ENCODE measurements at regions not wholly inside any gene's neighbourhood (a gene's known extent, or its start where the extent isn't known, plus 50 kb on each side); places are given as distances from the start of the nearest gene placed in this dataset.

DNA sequence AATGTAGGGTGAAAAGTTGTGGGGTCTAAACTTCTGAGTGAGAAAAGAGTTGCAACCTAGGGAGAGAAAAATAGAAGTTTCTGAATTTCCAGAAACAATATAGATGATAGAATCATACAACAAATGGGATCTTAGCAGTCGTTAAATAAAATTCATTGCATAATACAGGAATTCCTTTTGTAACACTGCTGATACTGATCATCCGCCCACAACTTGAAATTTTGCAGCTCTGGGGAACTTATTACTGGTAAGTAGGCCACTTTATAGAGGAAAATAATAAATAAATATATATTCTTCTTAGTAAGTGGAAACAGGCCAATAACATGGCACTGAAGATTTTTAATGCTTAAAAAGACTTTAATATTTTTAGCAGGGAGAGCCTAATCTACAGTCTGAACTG is 81.9 kb upstream of the SMIM30 start:
- no peaks in the 10 kb centered on the region for H3K36me3 ChIP-seq (ENCODE audit: control insufficient read depth, insufficient read depth, low read length)

GRCh38 chr7:113199841-113200240 is 81.5 kb upstream of the SMIM30 start:
- Histone ChIP-seq H3K27me3 (ENCODE audit: control insufficient read depth, insufficient read depth, low read length) (no peaks in the 10 kb centered on the region), H3K4me3 (ENCODE audit: low read depth, low read length) (no peak overlapping the region), H3K36me3 (ENCODE audit: control insufficient read depth, insufficient read depth, low read length) (no peaks in the 10 kb centered on the region)
- TF ChIP-seq CTCF (IDR thresholded peaks at IDR 0.05; ENCODE audit: insufficient read depth, low read length, poor library complexity, severe bottlenecking) = no peak
- DNase-seq (ENCODE audit: low read depth) = no peak

More for the DNA sequence above, 81.9 kb upstream of the SMIM30 start:
- Histone ChIP-seq H3K4me3 (ENCODE audit: low read depth, low read length) (no peak overlapping the region), H3K27me3 (ENCODE audit: control insufficient read depth, insufficient read depth, low read length) (no peaks in the 10 kb centered on the region)
- DNase-seq (ENCODE audit: low read depth) = no peak
- no peak for TF ChIP-seq CTCF (IDR thresholded peaks at IDR 0.05; ENCODE audit: insufficient read depth, low read length, poor library complexity, severe bottlenecking)

DNA sequence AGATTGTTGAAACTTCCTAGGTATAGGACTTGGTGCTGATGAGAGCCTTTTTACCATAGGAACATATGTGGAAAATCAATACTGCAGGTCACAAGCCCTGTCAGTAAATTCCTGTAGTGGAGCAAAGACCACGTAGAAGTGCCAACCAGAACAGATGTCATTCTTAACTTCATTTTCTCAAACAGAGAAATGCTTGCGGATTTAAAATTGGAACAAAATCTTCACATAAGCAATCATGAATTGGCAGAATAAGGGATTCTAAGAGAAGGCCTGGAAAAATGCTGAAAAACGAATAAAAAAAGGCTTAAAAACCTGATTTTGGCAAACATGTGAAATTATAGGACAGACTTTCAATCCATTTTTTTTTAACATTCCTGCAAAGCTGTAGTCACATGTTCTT is 80.8 kb upstream of the SMIM30 start:
- H3K27me3 ChIP-seq (ENCODE audit: control insufficient read depth, insufficient read depth, low read length) = no peaks in the 10 kb centered on the region
- no peak overlapping the region for H3K4me3 ChIP-seq (ENCODE audit: low read depth, low read length)
- no peaks in the 10 kb centered on the region for H3K36me3 ChIP-seq (ENCODE audit: control insufficient read depth, insufficient read depth, low read length)
- no peak for TF ChIP-seq CTCF (IDR thresholded peaks at IDR 0.05; ENCODE audit: insufficient read depth, low read length, poor library complexity, severe bottlenecking)
- DNase-seq (ENCODE audit: low read depth) = no peak

DNA sequence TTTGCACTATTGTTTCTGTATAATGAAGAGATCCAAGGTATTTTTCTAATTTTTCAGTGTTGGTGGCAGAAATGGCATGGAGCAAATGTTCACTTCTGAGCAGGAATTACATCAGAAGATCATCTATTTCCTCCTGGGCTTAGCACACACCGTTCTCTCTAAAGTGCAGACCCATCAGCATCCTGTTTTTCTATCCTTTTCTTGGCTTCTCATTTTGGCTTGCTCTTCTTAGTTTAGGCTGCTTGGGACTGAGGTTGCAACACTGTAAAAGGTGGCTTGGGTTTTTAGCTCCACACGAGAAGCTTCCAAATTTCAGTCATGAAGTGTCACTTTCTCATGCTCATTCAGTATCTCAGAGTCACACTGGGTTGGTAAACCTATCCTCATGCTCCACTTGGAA is 79.9 kb upstream of the SMIM30 start:
- H3K4me3 ChIP-seq (ENCODE audit: low read depth, low read length) = no peak overlapping the region
- TF ChIP-seq CTCF (IDR thresholded peaks at IDR 0.05; ENCODE audit: insufficient read depth, low read length, poor library complexity, severe bottlenecking) = no peak
- DNase-seq (ENCODE audit: low read depth) = no peak
- H3K36me3 ChIP-seq (ENCODE audit: control insufficient read depth, insufficient read depth, low read length) = no peaks in the 10 kb centered on the region
- H3K27me3 ChIP-seq (ENCODE audit: control insufficient read depth, insufficient read depth, low read length) = no peaks in the 10 kb centered on the region

DNA sequence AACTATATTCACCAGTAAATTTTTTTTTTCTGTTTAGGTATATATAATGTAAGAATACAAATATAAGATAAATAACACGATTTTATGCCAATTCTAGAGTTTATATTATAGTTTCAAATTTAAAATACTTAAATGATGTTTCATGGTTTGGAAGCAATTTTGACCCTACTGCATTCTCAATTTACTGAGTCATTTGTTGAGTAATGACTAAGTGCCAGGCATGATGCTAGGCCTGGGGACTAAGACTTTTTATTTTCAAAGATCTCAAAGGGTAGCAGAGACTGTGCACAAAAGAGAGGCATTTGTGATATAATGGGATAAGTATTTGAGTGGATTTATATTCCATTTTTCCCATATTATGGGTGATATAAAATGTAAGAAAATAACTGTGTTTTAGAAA is 78.9 kb upstream of the SMIM30 start:
- H3K4me3 ChIP-seq (ENCODE audit: low read depth, low read length) = no peak overlapping the region
- no peaks in the 10 kb centered on the region for H3K36me3 ChIP-seq (ENCODE audit: control insufficient read depth, insufficient read depth, low read length)
- DNase-seq (ENCODE audit: low read depth) = peak; percentile 14
- H3K27me3 ChIP-seq (ENCODE audit: control insufficient read depth, insufficient read depth, low read length) = no peaks in the 10 kb centered on the region
- TF ChIP-seq CTCF (IDR thresholded peaks at IDR 0.05; ENCODE audit: insufficient read depth, low read length, poor library complexity, severe bottlenecking) = no peak

- DNase-seq (ENCODE audit: low read depth) = no peak
- TF ChIP-seq CTCF (IDR thresholded peaks at IDR 0.05; ENCODE audit: insufficient read depth, low read length, poor library complexity, severe bottlenecking) = no peak
- H3K4me3 ChIP-seq (ENCODE audit: low read depth, low read length) = no peak overlapping the region
- no peaks in the 10 kb centered on the region for H3K36me3 ChIP-seq (ENCODE audit: control insufficient read depth, insufficient read depth, low read length)
- no peaks in the 10 kb centered on the region for H3K27me3 ChIP-seq (ENCODE audit: control insufficient read depth, insufficient read depth, low read length)
Observed at GRCh38 chr7:113188396-113188795, 70.0 kb upstream of the SMIM30 start.
